D721Med (cell line): ENCODE measurements at regions not wholly inside any gene's neighbourhood (a gene's known extent, or its start where the extent isn't known, plus 50 kb on each side); places are given as distances from the start of the nearest gene placed in this dataset.
A peak's percentile ranks its signal among the peaks of the same experiment; 100 is the strongest.

Experiments
- DNase-seq: peaks from one replicate; pipeline ENCODE4 v3.0.0; 2011; ENCODE audit warnings: low spot score; ENCODE audit not compliant: insufficient read length
- FAIRE-seq: peaks from 2 replicates; lab custom pipeline; 2011; peaks lifted over from hg19 to GRCh38; lab: Jason Lieb, UNC
- TF ChIP-seq, protein P1 (sequence below): IDR thresholded peaks from 2 replicates; pipeline ENCODE4 v1.5.1; 2012; ENCODE audit warnings: mild to moderate bottlenecking, control low read depth; ENCODE audit not compliant: insufficient read depth; ENCODE audit errors: missing control alignments

GRCh38 chr4:63558709-63559108 lies 850.5 kb downstream of the TECRL start:
- TF ChIP-seq, protein P1, sequence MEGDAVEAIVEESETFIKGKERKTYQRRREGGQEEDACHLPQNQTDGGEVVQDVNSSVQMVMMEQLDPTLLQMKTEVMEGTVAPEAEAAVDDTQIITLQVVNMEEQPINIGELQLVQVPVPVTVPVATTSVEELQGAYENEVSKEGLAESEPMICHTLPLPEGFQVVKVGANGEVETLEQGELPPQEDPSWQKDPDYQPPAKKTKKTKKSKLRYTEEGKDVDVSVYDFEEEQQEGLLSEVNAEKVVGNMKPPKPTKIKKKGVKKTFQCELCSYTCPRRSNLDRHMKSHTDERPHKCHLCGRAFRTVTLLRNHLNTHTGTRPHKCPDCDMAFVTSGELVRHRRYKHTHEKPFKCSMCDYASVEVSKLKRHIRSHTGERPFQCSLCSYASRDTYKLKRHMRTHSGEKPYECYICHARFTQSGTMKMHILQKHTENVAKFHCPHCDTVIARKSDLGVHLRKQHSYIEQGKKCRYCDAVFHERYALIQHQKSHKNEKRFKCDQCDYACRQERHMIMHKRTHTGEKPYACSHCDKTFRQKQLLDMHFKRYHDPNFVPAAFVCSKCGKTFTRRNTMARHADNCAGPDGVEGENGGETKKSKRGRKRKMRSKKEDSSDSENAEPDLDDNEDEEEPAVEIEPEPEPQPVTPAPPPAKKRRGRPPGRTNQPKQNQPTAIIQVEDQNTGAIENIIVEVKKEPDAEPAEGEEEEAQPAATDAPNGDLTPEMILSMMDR = no peak
- DNase-seq (no peak), FAIRE-seq (no peak)

DNA sequence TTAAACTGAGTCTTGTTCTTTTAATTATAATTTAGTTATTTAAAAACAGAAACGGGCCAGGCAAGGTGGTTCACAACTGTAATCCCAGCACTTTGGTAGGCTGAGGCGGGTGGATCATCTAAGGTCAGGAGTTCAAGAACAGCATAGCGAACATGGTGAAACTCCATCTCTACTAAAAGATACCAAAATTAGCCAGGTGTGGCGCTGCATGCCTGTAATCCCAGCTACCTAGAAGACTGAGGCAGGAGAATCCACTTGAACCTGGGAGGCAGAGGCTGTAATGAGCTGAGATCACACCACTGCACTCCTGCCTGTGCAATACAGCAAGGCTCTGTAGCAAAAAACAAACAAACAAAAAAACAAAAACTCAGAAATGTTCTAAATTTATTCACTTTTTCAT lies 852.9 kb downstream of the TECRL start:
- FAIRE-seq (no peak), DNase-seq (no peak)
- TF ChIP-seq, protein P1 = peak; percentile 11

DNA sequence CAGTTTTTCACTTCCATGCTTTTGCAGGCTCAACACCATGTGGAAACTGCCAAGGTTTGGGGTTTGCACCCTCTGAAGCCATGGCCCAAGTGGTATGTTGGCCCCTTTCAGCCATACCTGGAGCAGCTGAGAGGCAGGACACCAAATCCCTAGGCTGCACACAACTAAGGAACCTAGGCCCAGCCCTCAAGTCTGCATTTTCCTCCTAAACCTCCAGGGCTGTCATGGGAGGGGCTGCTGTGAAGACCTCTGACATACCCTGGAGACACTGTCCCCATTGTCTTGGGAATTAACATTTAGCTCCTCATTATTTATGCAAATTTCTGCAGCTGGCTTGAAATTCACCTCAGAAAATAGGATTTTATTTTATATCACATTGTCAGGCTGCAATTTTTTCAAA lies 856.1 kb downstream of the TECRL start:
- TF ChIP-seq, protein P1 = no peak
- no peak for DNase-seq
- FAIRE-seq = no peak

DNA sequence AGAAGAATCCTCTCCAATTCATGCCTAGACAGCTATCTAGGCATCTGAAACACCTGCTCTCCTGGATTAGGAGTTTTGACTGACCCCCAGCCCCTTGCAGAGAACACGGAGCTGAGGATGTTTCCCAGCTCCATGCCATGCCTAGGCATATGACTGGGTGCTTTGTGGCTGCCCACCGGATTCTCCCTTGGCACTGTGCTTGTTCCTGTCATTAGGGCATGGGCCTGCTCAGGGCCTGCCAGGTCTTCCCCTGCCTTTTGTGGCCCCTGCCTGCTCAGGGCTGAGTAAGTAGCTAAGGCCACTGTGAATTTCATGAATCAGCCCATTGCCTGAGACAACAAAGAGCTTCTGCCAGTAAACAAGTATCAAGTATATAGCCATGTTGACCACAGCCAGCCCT lies 867.4 kb downstream of the TECRL start:
- no peak for FAIRE-seq
- TF ChIP-seq, protein P1 = no peak

DNA sequence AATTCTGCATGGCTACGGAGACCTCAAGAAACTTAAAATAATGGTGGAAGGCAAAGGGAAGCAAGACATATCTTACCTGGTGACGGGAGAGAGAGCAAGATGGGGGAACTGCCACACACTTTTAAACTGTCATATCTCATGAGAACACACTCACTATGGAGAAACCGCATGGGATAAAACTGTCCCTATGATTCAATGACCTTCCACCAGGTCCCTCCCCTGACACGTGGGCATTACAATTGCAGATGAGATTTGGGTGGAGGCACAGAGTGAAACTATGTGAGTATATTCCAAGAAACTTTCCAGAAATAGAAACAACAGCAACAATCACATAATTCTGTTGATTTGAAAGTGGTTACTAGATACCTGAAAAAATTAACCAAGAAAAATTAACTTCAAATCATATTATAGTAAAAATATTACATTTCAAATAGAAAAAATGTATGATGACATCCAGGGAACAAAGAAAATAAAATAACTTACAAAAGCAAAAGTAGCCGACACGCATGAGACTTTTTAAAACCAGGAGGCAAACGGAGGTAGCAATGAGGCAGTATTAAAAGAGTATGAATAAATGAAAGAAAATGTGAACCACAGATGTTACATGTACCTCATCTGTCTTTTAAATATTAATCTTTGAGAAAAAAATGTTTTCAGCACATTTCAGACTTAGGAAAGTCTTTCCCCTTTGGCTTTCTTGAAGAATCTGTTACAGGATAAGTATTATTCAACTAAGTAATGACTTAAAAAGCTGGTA lies 879.5 kb downstream of the TECRL start:
- no peak for FAIRE-seq
- DNase-seq = no peak
- TF ChIP-seq, protein P1 = no peak

More for the DNA sequence above, 867.4 kb downstream of the TECRL start:
- DNase-seq = no peak

- TF ChIP-seq, protein P1 = peak; percentile 57
- DNase-seq = no peak
- no peak for FAIRE-seq
Measured at GRCh38 chr4:63528256-63528991, 880.8 kb downstream of the TECRL start.

GRCh38 chr4:63526251-63526650 lies 883.0 kb downstream of the TECRL start:
- no peak for FAIRE-seq
- no peak for DNase-seq
- TF ChIP-seq, protein P1 = no peak
